SH-SY5Y (cell line): ENCODE measurements at regions not wholly inside any gene's neighbourhood (a gene's known extent, or its start where the extent isn't known, plus 50 kb on each side); places are given as distances from the start of the nearest gene placed in this dataset.

ENCODE experiments used
- GATA2 ChIP-seq: IDR thresholded peaks from 2 replicates; pipeline ENCODE4 v1.6.1; 2011; ENCODE audit warnings: mild to moderate bottlenecking, low read depth, low read length
- GATA3 ChIP-seq: IDR thresholded peaks from 2 replicates; pipeline ENCODE4 v1.6.1; 2011; ENCODE audit warnings: low read depth, mild to moderate bottlenecking, low read length, moderate library complexity

GRCh38 chr2:2777876-2778275 lies 446.8 kb upstream of the MYT1L start:
- TF ChIP-seq GATA3 (no peak), GATA2 (no peak)
